ENCODE measurements at regions not wholly inside any gene's neighbourhood (a gene's known extent, or its start where the extent isn't known, plus 50 kb on each side); places are given as distances from the start of the nearest gene placed in this dataset.
A peak's percentile ranks its signal among the peaks of the same experiment; 100 is the strongest.

GRCh38 chr11:128405112-128405511, 182.2 kb downstream of the ETS1 start:
- ChIA-PET CTCF (interaction anchor here (0.9 to 1.8 kb wide), 2 partner anchors 14 to 501 kb away, joined by 3 to 9 read pairs; no protein-coding TSS in a partner anchor), POLR2A (no interaction called here)
- Histone ChIP-seq H3K4me2 (no peak overlapping the region; the same call in 1 of the 2 replicates), H3K9ac (no peak overlapping the region), H2AFZ (ENCODE audit: low read depth) (no peak overlapping the region), H3K4me3 (ENCODE audit: low read depth in 2 of 2, low read length in 1 of 2) (no peak overlapping the region), H3K9me2 (no peaks in the 10 kb centered on the region), H3K27me3 (ENCODE audit: insufficient read depth) (no peaks in the 10 kb centered on the region), H3K36me3 (replicated peaks in 1 of 2; ENCODE audit: control insufficient read depth in 1 of 2, insufficient read depth in 2 of 2, low read length in 1 of 2) (no peaks in the 10 kb centered on the region), H3F3A (replicated peaks; ENCODE audit: insufficient read depth) (peaks cover 48% of the 10 kb centered on the region), H4K20me1 (ENCODE audit: insufficient read depth) (no peaks in the 10 kb centered on the region), H3K79me2 (ENCODE audit: insufficient read depth) (no peaks in the 10 kb centered on the region), H3K9me3 (no peaks in the 10 kb centered on the region), H3K27ac (ENCODE audit: low read depth in 2 of 2, low read length in 1 of 2) (peak overlapping the region in 1 of 2 experiments; percentile 95; a peak in 1 of 4 replicates), H3K4me1 (ENCODE audit: control insufficient read depth in 1 of 2, insufficient read depth in 2 of 2, low read depth in 1 of 2, low read length in 1 of 2) (peaks cover 16 to 25% of the 10 kb centered on the region in 2 experiments)
- 90% methylated on average over 1 of the region's 1 CpG for WGBS (ENCODE audit: low lambda C conversion rate)
- DNase-seq, result no peak
- TF ChIP-seq NRF1 (IDR thresholded peaks at IDR 0.05; ENCODE audit: low read depth, low read length), result no peak
- TF ChIP-seq MAX (IDR thresholded peaks at IDR 0.05; ENCODE audit: low read depth), result no peak
- no peak for TF ChIP-seq EP300 (IDR thresholded peaks at IDR 0.05; ENCODE audit: borderline replicate concordance in 1 of 2, low read depth in 1 of 2, low read length in 1 of 2)
- TF ChIP-seq TEAD4 (IDR thresholded peaks at IDR 0.05; ENCODE audit: borderline replicate concordance, insufficient read depth), result no peak
- TF ChIP-seq YY1 (IDR thresholded peaks at IDR 0.05; ENCODE audit: low read depth), result no peak
- TF ChIP-seq EZH2phosphoT487 (IDR thresholded peaks at IDR 0.05; ENCODE audit: borderline replicate concordance, low read depth), result no peak
- TF ChIP-seq RCOR1 (IDR thresholded peaks at IDR 0.05; ENCODE audit: low read length), result no peak
- TF ChIP-seq REST (IDR thresholded peaks at IDR 0.05; ENCODE audit: low read depth, low read length), result no peak
- TF ChIP-seq MEF2A (IDR thresholded peaks at IDR 0.05; ENCODE audit: borderline replicate concordance, low read depth), result no peak
- no peak for TF ChIP-seq FOSL2 (IDR thresholded peaks at IDR 0.05; ENCODE audit: borderline replicate concordance, low read depth)
- TF ChIP-seq CTCF (IDR thresholded peaks at IDR 0.05), result no peak
- no peak for TF ChIP-seq ELF1 (IDR thresholded peaks at IDR 0.05)
- no peak for TF ChIP-seq POLR2AphosphoS5 (IDR thresholded peaks at IDR 0.05; ENCODE audit: low read depth, low read length)

Measured in SK-N-SH (cell line).